ENCODE measurements at regions not wholly inside any gene's neighbourhood (a gene's known extent, or its start where the extent isn't known, plus 50 kb on each side); places are given as distances from the start of the nearest gene placed in this dataset.

DNA sequence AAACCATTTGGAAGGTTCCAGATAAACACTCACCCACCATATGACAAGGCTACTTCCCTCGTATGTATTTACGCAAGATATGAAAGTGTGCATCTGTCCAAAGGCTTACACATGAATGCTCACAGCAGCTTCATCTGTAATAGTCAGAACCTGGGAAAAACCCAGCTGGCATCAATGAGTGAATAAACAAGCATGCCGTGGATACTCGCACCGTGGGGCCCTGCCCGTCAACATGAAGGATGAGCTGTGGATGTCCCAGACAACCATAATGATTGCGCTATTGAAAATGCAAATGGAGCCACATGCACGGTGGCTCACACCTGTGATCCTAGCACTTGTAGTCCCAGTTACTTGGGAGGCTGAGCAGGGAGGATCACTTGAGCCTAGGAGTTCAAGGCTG, 60.6 kb upstream of the FCN1 start:
- intact Hi-C loops (cut with DNase I): no loop called here
- DNase-seq: no peak

DNA sequence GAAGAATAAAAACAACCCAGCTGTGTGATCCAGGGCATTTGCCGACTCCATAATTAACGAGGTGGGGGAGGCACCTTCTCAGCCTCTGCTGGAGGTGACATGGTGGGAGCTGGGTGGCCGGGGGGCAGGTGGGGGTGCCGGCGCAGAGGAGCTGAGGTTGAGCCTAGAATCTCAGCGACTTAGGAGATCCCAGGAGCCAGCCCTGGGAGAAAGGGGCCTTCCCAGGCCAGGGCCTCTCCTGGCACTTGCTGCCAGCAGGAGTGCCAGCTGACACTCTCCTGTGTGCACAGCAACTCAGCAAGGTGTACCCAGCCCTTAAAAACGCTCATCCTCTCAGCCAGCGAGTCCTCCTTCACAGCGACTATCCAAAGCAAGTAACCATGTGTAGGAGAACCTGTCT, 62.8 kb upstream of the FCN1 start:
- intact Hi-C loops (cut with DNase I): no loop called here
- no peak for ATAC-seq
- TF ChIP-seq, protein P1, sequence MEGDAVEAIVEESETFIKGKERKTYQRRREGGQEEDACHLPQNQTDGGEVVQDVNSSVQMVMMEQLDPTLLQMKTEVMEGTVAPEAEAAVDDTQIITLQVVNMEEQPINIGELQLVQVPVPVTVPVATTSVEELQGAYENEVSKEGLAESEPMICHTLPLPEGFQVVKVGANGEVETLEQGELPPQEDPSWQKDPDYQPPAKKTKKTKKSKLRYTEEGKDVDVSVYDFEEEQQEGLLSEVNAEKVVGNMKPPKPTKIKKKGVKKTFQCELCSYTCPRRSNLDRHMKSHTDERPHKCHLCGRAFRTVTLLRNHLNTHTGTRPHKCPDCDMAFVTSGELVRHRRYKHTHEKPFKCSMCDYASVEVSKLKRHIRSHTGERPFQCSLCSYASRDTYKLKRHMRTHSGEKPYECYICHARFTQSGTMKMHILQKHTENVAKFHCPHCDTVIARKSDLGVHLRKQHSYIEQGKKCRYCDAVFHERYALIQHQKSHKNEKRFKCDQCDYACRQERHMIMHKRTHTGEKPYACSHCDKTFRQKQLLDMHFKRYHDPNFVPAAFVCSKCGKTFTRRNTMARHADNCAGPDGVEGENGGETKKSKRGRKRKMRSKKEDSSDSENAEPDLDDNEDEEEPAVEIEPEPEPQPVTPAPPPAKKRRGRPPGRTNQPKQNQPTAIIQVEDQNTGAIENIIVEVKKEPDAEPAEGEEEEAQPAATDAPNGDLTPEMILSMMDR (IDR thresholded peaks at IDR 0.05): no peak
- Histone ChIP-seq H3K27me3 (no peaks in the 10 kb centered on the region), H3K36me3 (no peaks in the 10 kb centered on the region), H3K4me1 (no peaks in the 10 kb centered on the region), H3K4me3 (no peak overlapping the region), H3K9me3 (no peaks in the 10 kb centered on the region), H3K27ac (no peak overlapping the region)
- DNase-seq: peak; percentile 52

More for the DNA sequence above, 60.6 kb upstream of the FCN1 start:
- no peaks in the 10 kb centered on the region for H3K4me1 ChIP-seq
- no peaks in the 10 kb centered on the region for H3K9me3 ChIP-seq
- H3K36me3 ChIP-seq: no peaks in the 10 kb centered on the region
- ATAC-seq: no peak
- TF ChIP-seq, protein P1 (IDR thresholded peaks at IDR 0.05): no peak
- H3K27me3 ChIP-seq: no peaks in the 10 kb centered on the region
- H3K4me3 ChIP-seq: no peak overlapping the region
- no peak overlapping the region for H3K27ac ChIP-seq

DNA sequence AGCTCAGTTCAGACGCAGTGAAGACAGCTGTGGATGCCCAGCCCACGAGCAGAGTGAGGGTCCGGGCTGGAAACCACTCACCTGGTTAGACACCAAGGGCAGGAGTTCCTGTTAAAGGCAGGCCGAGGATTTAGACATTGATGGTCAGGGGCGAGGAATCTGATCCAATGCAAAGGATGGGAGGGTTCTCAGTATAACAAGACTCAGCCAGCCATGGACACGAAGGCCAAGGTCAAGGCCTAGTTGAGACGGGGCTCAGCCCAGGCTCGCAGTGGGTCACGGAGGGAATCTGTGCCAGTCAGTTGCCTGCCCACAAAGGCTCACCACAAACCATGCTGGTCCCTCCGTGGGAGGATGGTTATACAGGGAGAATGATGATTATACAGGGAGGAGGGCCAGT, 63.3 kb upstream of the FCN1 start:
- TF ChIP-seq, protein P1 (IDR thresholded peaks at IDR 0.05): no peak

DNA sequence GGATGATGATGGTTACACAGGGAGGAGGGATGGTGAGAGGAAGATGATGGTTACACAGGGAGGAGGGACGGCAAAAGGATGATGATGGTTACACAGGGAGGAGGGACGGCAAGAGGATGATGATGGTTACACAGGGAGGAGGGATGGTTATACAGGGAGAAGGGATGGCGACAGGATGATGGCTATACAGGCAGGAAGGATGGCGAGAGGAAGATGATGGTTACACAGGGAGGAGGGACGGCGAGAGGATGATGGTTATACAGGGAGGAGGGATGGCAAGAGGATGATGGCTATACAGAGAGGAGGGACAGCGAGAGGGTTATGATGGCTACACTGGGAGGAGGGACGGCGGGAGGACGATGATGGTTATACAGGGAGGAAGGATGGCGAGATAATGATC, 64.1 kb upstream of the FCN1 start:
- peak; percentile 8 for DNase-seq
- intact Hi-C loops (cut with DNase I): no loop called here
- H3K4me1 ChIP-seq: no peaks in the 10 kb centered on the region

More for the DNA sequence above, 63.3 kb upstream of the FCN1 start:
- intact Hi-C loops (cut with DNase I): no loop called here
- no peak overlapping the region for H3K4me3 ChIP-seq
- no peaks in the 10 kb centered on the region for H3K36me3 ChIP-seq
- ATAC-seq (no peak), DNase-seq (peak; percentile 40)
- H3K27ac ChIP-seq: no peak overlapping the region
- H3K9me3 ChIP-seq: no peaks in the 10 kb centered on the region
- H3K27me3 ChIP-seq: no peaks in the 10 kb centered on the region
- H3K4me1 ChIP-seq: no peaks in the 10 kb centered on the region

DNA sequence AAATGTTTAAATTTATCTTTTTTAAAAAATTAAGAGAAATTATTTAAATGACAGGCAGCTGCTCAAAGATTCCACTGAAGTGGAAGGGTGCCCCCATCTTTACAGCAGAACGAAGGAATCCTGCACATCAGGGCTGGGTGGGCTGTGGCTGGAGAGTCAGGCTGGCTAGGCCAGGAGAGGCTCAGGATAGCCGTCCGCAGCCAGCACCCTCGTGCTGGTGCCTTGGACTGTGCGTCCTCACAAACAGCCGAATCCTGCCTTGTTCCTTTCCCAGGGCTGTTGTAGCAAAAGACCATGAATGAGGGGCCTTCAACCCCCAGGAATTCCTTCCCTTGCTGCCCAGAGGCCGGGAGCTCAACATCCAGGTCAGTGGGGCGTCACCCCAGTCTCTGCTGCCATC, 64.6 kb upstream of the FCN1 start:
- no peak overlapping the region for H3K4me3 ChIP-seq
- no peak overlapping the region for H3K27ac ChIP-seq
- H3K9me3 ChIP-seq: no peaks in the 10 kb centered on the region
- DNase-seq (peak; percentile 23), ATAC-seq (no peak)
- intact Hi-C loops (cut with DNase I): no loop called here
- TF ChIP-seq, protein P1 (IDR thresholded peaks at IDR 0.05): no peak
- H3K36me3 ChIP-seq: no peaks in the 10 kb centered on the region
- H3K4me1 ChIP-seq: no peaks in the 10 kb centered on the region
- no peaks in the 10 kb centered on the region for H3K27me3 ChIP-seq

More for the DNA sequence above, 64.1 kb upstream of the FCN1 start:
- TF ChIP-seq, protein P1 (IDR thresholded peaks at IDR 0.05): no peak
- Histone ChIP-seq H3K4me3 (no peak overlapping the region), H3K27ac (no peak overlapping the region), H3K9me3 (no peaks in the 10 kb centered on the region), H3K36me3 (no peaks in the 10 kb centered on the region), H3K27me3 (no peaks in the 10 kb centered on the region)
- no peak for ATAC-seq

DNA sequence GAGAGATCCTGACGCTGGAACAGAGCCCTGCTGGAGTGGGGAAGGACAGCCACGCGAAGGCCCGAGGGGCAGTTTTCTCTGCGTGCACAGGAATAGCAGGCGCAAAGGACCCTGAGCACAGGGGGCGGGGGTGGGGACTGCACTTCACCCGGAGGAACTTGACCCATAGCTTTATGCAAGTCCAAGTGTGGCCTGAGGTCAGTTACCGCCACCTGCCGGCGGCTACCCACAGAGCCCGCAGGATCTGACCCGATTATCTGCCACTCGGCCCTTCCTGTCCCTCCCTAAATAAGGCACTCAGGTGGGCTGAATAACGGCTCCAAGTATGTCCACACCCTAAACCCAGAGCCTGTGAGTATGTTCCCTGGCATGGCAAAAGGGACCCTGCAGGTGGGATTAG, 65.4 kb upstream of the FCN1 start:
- DNase-seq: peak; percentile 79
- Histone ChIP-seq H3K4me3 (no peak overlapping the region), H3K27ac (no peak overlapping the region), H3K27me3 (no peaks in the 10 kb centered on the region), H3K4me1 (no peaks in the 10 kb centered on the region), H3K9me3 (no peaks in the 10 kb centered on the region), H3K36me3 (no peaks in the 10 kb centered on the region)
- intact Hi-C loops (cut with DNase I): no loop called here
- ATAC-seq: peak; percentile 78
- TF ChIP-seq, protein P1 (IDR thresholded peaks at IDR 0.05): peak; percentile 63

Measured in upper lobe of right lung (tissue), 1 donor.